ENCODE measurements at regions not wholly inside any gene's neighbourhood (a gene's known extent, or its start where the extent isn't known, plus 50 kb on each side); places are given as distances from the start of the nearest gene placed in this dataset.
A peak's percentile ranks its signal among the peaks of the same experiment; 100 is the strongest.

- no peaks in the 10 kb centered on the region for H3K9me3 Mint-ChIP-seq
- POLR2A ChIA-PET, result no interaction called here
- peaks cover 10% of the 10 kb centered on the region for H3K4me1 Mint-ChIP-seq
- H3K27me3 Mint-ChIP-seq, result no peaks in the 10 kb centered on the region
- no peak for ATAC-seq (ENCODE audit: low read depth)
- H3K27ac Mint-ChIP-seq, result no peak overlapping the region
- no peak overlapping the region for H3K4me3 Mint-ChIP-seq
- H3K36me3 Mint-ChIP-seq, result no peaks in the 10 kb centered on the region
- no peak for DNase-seq
Observed at GRCh38 chr2:190791347-190791975, 89.2 kb upstream of the GLS start.

- peaks cover 8% of the 10 kb centered on the region for H3K4me1 Mint-ChIP-seq
- ATAC-seq (ENCODE audit: low read depth) (no peak), DNase-seq (no peak)
- H3K9me3 Mint-ChIP-seq, result no peaks in the 10 kb centered on the region
- H3K36me3 Mint-ChIP-seq, result no peaks in the 10 kb centered on the region
- no peaks in the 10 kb centered on the region for H3K27me3 Mint-ChIP-seq
- POLR2A ChIA-PET, result no interaction called here
- no peak overlapping the region for H3K4me3 Mint-ChIP-seq
- no peak overlapping the region for H3K27ac Mint-ChIP-seq
Observed at GRCh38 chr2:190791976-190792575, 88.5 kb upstream of the GLS start.

GRCh38 chr2:190792956-190793888, 87.4 kb upstream of the GLS start:
- Mint-ChIP-seq H3K4me1 (peaks cover 8% of the 10 kb centered on the region), H3K27me3 (no peaks in the 10 kb centered on the region), H3K36me3 (no peaks in the 10 kb centered on the region), H3K9me3 (no peaks in the 10 kb centered on the region), H3K4me3 (no peak overlapping the region), H3K27ac (no peak overlapping the region)
- no peak for DNase-seq
- POLR2A ChIA-PET, result no interaction called here
- ATAC-seq (ENCODE audit: low read depth), result no peak

GRCh38 chr2:190794377-190794776, 86.2 kb upstream of the GLS start:
- Mint-ChIP-seq H3K4me3 (no peak overlapping the region), H3K27ac (no peak overlapping the region), H3K27me3 (no peaks in the 10 kb centered on the region), H3K36me3 (no peaks in the 10 kb centered on the region), H3K4me1 (peaks cover 8% of the 10 kb centered on the region), H3K9me3 (no peaks in the 10 kb centered on the region)
- DNase-seq (no peak), ATAC-seq (ENCODE audit: low read depth) (no peak)
- POLR2A ChIA-PET, result no interaction called here

GRCh38 chr2:190794790-190795189, 85.8 kb upstream of the GLS start:
- Mint-ChIP-seq H3K4me1 (peaks cover 8% of the 10 kb centered on the region), H3K4me3 (no peak overlapping the region), H3K36me3 (no peaks in the 10 kb centered on the region), H3K27me3 (no peaks in the 10 kb centered on the region), H3K27ac (no peak overlapping the region), H3K9me3 (no peaks in the 10 kb centered on the region)
- POLR2A ChIA-PET, result no interaction called here
- DNase-seq, result no peak
- no peak for ATAC-seq (ENCODE audit: low read depth)

- H3K9me3 Mint-ChIP-seq, result no peaks in the 10 kb centered on the region
- H3K36me3 Mint-ChIP-seq, result no peaks in the 10 kb centered on the region
- POLR2A ChIA-PET, result no interaction called here
- H3K27me3 Mint-ChIP-seq, result no peaks in the 10 kb centered on the region
- H3K4me3 Mint-ChIP-seq, result no peak overlapping the region
- DNase-seq (no peak), ATAC-seq (ENCODE audit: low read depth) (no peak)
- no peak overlapping the region for H3K27ac Mint-ChIP-seq
- H3K4me1 Mint-ChIP-seq, result peaks cover 8% of the 10 kb centered on the region
Observed at GRCh38 chr2:190795686-190796085, 84.9 kb upstream of the GLS start.

- POLR2A ChIA-PET, result no interaction called here
- no peak for DNase-seq
- H3K4me1 Mint-ChIP-seq, result no peaks in the 10 kb centered on the region
- H3K27me3 Mint-ChIP-seq, result no peaks in the 10 kb centered on the region
- H3K4me3 Mint-ChIP-seq, result no peak overlapping the region
- ATAC-seq (ENCODE audit: low read depth), result no peak
- H3K36me3 Mint-ChIP-seq, result no peaks in the 10 kb centered on the region
- no peaks in the 10 kb centered on the region for H3K9me3 Mint-ChIP-seq
- H3K27ac Mint-ChIP-seq, result no peak overlapping the region
Observed at GRCh38 chr2:190799999-190800398, 80.6 kb upstream of the GLS start.

GRCh38 chr2:190800528-190800927, 80.1 kb upstream of the GLS start:
- no peaks in the 10 kb centered on the region for H3K4me1 Mint-ChIP-seq
- no peak overlapping the region for H3K27ac Mint-ChIP-seq
- POLR2A ChIA-PET, result no interaction called here

GRCh38 chr2:190802129-190802528, 78.5 kb upstream of the GLS start:
- no peaks in the 10 kb centered on the region for H3K27me3 Mint-ChIP-seq
- no peaks in the 10 kb centered on the region for H3K36me3 Mint-ChIP-seq
- POLR2A ChIA-PET, result no interaction called here
- no peak overlapping the region for H3K27ac Mint-ChIP-seq
- no peak for DNase-seq
- no peak for ATAC-seq (ENCODE audit: low read depth)
- H3K9me3 Mint-ChIP-seq, result no peaks in the 10 kb centered on the region
- H3K4me3 Mint-ChIP-seq, result no peak overlapping the region
- H3K4me1 Mint-ChIP-seq, result no peaks in the 10 kb centered on the region

More at GRCh38 chr2:190800528-190800927, 80.1 kb upstream of the GLS start:
- H3K27me3 Mint-ChIP-seq, result no peaks in the 10 kb centered on the region
- H3K9me3 Mint-ChIP-seq, result no peaks in the 10 kb centered on the region
- no peak for ATAC-seq (ENCODE audit: low read depth)
- H3K36me3 Mint-ChIP-seq, result no peaks in the 10 kb centered on the region
- H3K4me3 Mint-ChIP-seq, result no peak overlapping the region
- no peak for DNase-seq

GRCh38 chr2:190802626-190803209, 77.9 kb upstream of the GLS start:
- POLR2A ChIA-PET, result no interaction called here
- no peak overlapping the region for H3K4me3 Mint-ChIP-seq
- H3K9me3 Mint-ChIP-seq, result no peaks in the 10 kb centered on the region
- DNase-seq (no peak), ATAC-seq (ENCODE audit: low read depth) (no peak)
- H3K4me1 Mint-ChIP-seq, result peaks cover 2% of the 10 kb centered on the region
- H3K27ac Mint-ChIP-seq, result no peak overlapping the region
- H3K27me3 Mint-ChIP-seq, result no peaks in the 10 kb centered on the region
- H3K36me3 Mint-ChIP-seq, result no peaks in the 10 kb centered on the region

- POLR2A ChIA-PET, result no interaction called here
Observed at GRCh38 chr2:190804182-190804795, 76.3 kb upstream of the GLS start.

GRCh38 chr2:190805126-190805525, 75.5 kb upstream of the GLS start:
- Mint-ChIP-seq H3K27ac (peak overlapping the region; percentile 63), H3K4me1 (peaks cover 4% of the 10 kb centered on the region), H3K9me3 (no peaks in the 10 kb centered on the region), H3K27me3 (no peaks in the 10 kb centered on the region), H3K36me3 (no peaks in the 10 kb centered on the region), H3K4me3 (no peak overlapping the region)
- POLR2A ChIA-PET, result no interaction called here
- DNase-seq, result no peak
- no peak for ATAC-seq (ENCODE audit: low read depth)

More at GRCh38 chr2:190804182-190804795, 76.3 kb upstream of the GLS start:
- no peaks in the 10 kb centered on the region for H3K36me3 Mint-ChIP-seq
- no peaks in the 10 kb centered on the region for H3K27me3 Mint-ChIP-seq
- ATAC-seq (ENCODE audit: low read depth) (no peak), DNase-seq (no peak)
- no peaks in the 10 kb centered on the region for H3K9me3 Mint-ChIP-seq
- no peak overlapping the region for H3K27ac Mint-ChIP-seq
- H3K4me1 Mint-ChIP-seq, result peaks cover 4% of the 10 kb centered on the region
- H3K4me3 Mint-ChIP-seq, result no peak overlapping the region

GRCh38 chr2:190805843-190806242, 74.8 kb upstream of the GLS start:
- H3K36me3 Mint-ChIP-seq, result no peaks in the 10 kb centered on the region
- H3K9me3 Mint-ChIP-seq, result no peaks in the 10 kb centered on the region
- H3K4me1 Mint-ChIP-seq, result peaks cover 4% of the 10 kb centered on the region
- ATAC-seq (ENCODE audit: low read depth) (no peak), DNase-seq (no peak)
- POLR2A ChIA-PET, result no interaction called here
- H3K4me3 Mint-ChIP-seq, result no peak overlapping the region
- no peak overlapping the region for H3K27ac Mint-ChIP-seq
- no peaks in the 10 kb centered on the region for H3K27me3 Mint-ChIP-seq
